ENCODE measurements at regions not wholly inside any gene's neighbourhood (a gene's known extent, or its start where the extent isn't known, plus 50 kb on each side); places are given as distances from the start of the nearest gene placed in this dataset.

- TF ChIP-seq EGR1 (IDR thresholded peaks at IDR 0.05; ENCODE audit: low read depth) (no peak), CTCF (IDR thresholded peaks at IDR 0.05 in 2 of 3, conservative IDR thresholded peaks at IDR 0.05 in 1 of 3; ENCODE audit: borderline replicate concordance in 1 of 3, insufficient read depth in 1 of 3, low read depth in 2 of 3, low read length in 2 of 3) (no peak), ZNF274 (IDR thresholded peaks at IDR 0.05; ENCODE audit: low read depth, low read length) (no peak), POLR2A (IDR thresholded peaks at IDR 0.05; ENCODE audit: borderline replicate concordance, extremely low read depth, insufficient read depth, insufficient read length) (no peak)
Observed at GRCh38 chr2:20929721-20930120, 106.8 kb upstream of the LDAH start.
